ENCODE measurements at regions not wholly inside any gene's neighbourhood (a gene's known extent, or its start where the extent isn't known, plus 50 kb on each side); places are given as distances from the start of the nearest gene placed in this dataset.

GRCh38 chr4:71938776-71939175 lies 93.0 kb upstream of the NPFFR2 start:
- DNase-seq: no peak

- peak; percentile 13 to 15 for DNase-seq
Measured at GRCh38 chr4:71941001-71941400, 90.8 kb upstream of the NPFFR2 start.

- no peak for DNase-seq
Measured at GRCh38 chr4:71944956-71945355, 86.8 kb upstream of the NPFFR2 start.

GRCh38 chr4:71945791-71946190 lies 86.0 kb upstream of the NPFFR2 start:
- DNase-seq: no peak

- DNase-seq: no peak
Measured at GRCh38 chr4:71958978-71959377, 72.8 kb upstream of the NPFFR2 start.

GRCh38 chr4:71962622-71963264 lies 69.1 kb upstream of the NPFFR2 start:
- DNase-seq: no peak

- DNase-seq: no peak
Measured at GRCh38 chr4:71974681-71975080, 57.1 kb upstream of the NPFFR2 start.

GRCh38 chr4:71976523-71976922 lies 55.3 kb upstream of the NPFFR2 start:
- no peak for DNase-seq

- DNase-seq: no peak
Measured at GRCh38 chr4:71978210-71978835, 53.5 kb upstream of the NPFFR2 start.

GRCh38 chr4:71980976-71981375 lies 50.8 kb upstream of the NPFFR2 start:
- no peak for DNase-seq

Measured in AML-193 (cell line).